Spleen (tissue), 7 donors: ENCODE measurements at regions not wholly inside any gene's neighbourhood (a gene's known extent, or its start where the extent isn't known, plus 50 kb on each side); places are given as distances from the start of the nearest gene placed in this dataset.

ENCODE experiments used
- POLR2A ChIP-seq, 3 donors: fragments of 450-650 bp; IDR thresholded peaks; one replicate each; pipeline ENCODE4 v1.5.1; 2017; ENCODE audit warnings: antibody characterized with exemption in 3 of 3, mild to moderate bottlenecking in 1 of 3
- POLR2AphosphoS5 ChIP-seq, 3 donors: sonication (generic); formaldehyde crosslinking; IDR thresholded peaks; one replicate each; pipeline ENCODE4 v1.5.1; 2017; ENCODE audit warnings: antibody characterized with exemption in 3 of 3
- TF ChIP-seq, protein P1 (sequence below), 11 experiments: fragments of 200-600 bp in 7 of 11; fragments of 450-650 bp in 4 of 11; sonication (generic) in 4 of 11; IDR thresholded peaks in 8 of 11; conservative IDR thresholded peaks in 3 of 11; 1 replicate in 7 of 11; 2 replicates in 4 of 11; pipeline versions ENCODE4 v1.4.0 to v1.8.0; 2016 to 2021; ENCODE audit warnings: antibody characterized with exemption in 11 of 11, inconsistent platforms in 4 of 11, mild to moderate bottlenecking in 1 of 11
- donor health status: DM: no; HTN: no; CAD: no; lungs with moderate emphysema.
- donor health status: DM: no; HTN: no; CAD: no.
- donor health status: DM: no; HTN: no; CAD: no.

DNA sequence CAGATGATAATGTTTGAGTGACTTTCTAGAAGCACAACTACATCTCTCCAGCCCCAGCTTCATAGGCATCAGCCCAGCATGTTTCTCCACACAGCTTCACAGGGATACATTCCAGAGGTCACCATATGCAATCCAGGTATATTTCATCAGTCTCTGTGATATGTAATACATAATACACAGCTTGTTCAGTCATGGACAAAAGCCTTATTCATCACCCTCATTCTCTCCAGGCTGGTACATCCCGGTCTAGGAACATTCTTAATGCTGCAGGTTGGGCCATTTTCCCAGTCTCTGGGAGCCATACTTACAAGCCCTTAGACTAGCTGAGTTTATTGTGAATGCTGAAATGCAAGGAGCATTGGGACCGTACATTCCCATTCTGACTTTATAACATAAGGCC, 169.4 kb downstream of the TMEM200A start:
- TF ChIP-seq, protein P1, sequence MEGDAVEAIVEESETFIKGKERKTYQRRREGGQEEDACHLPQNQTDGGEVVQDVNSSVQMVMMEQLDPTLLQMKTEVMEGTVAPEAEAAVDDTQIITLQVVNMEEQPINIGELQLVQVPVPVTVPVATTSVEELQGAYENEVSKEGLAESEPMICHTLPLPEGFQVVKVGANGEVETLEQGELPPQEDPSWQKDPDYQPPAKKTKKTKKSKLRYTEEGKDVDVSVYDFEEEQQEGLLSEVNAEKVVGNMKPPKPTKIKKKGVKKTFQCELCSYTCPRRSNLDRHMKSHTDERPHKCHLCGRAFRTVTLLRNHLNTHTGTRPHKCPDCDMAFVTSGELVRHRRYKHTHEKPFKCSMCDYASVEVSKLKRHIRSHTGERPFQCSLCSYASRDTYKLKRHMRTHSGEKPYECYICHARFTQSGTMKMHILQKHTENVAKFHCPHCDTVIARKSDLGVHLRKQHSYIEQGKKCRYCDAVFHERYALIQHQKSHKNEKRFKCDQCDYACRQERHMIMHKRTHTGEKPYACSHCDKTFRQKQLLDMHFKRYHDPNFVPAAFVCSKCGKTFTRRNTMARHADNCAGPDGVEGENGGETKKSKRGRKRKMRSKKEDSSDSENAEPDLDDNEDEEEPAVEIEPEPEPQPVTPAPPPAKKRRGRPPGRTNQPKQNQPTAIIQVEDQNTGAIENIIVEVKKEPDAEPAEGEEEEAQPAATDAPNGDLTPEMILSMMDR (IDR thresholded peaks at IDR 0.05 in 8 of 11, conservative IDR thresholded peaks at IDR 0.05 in 3 of 11) = no peak
- TF ChIP-seq POLR2A (IDR thresholded peaks at IDR 0.05) (no peak), POLR2AphosphoS5 (IDR thresholded peaks at IDR 0.05) (no peak)
